ENCODE measurements at regions not wholly inside any gene's neighbourhood (a gene's known extent, or its start where the extent isn't known, plus 50 kb on each side); places are given as distances from the start of the nearest gene placed in this dataset.

DNA sequence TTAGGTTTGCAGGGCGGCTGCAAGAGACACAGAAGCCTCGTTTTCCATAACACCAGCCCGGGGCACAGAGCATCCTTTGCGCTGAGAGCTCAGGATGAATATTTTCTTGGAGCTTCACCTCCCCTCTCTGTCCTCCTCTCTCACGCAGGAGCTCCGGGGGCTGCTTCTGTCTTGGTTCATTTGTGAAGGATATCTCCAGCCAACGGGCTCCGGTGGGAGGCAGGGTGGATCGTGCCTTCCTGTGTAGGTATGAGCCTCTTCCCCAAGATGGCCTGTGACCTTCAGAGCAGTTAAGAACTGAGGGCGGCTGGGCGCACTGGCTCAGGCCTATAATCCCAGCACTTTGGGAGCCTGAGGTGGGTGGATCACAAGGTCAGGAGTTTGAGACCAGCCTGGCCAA is 319.0 kb upstream of the C1orf174 start:
- TF ChIP-seq YY1 (IDR thresholded peaks at IDR 0.05; ENCODE audit: insufficient read depth, insufficient read length) (no peak), ZNF274 (IDR thresholded peaks at IDR 0.05; ENCODE audit: low read depth, low read length) (no peak)

Measured in NT2/D1 (cell line).